GM23338 (cell line): ENCODE measurements at regions not wholly inside any gene's neighbourhood (a gene's known extent, or its start where the extent isn't known, plus 50 kb on each side); places are given as distances from the start of the nearest gene placed in this dataset.

ENCODE experiments used
- ATAC-seq: fragments of 200-7000 bp; cut with Tn5 transposase; 3 replicates; pipeline ENCODE4 v1.9.1; 2020
- DNase-seq: peaks from one replicate; pipeline ENCODE4 v3.0.0-alpha.2; 2015; ENCODE audit warnings: low spot score
- H2AFZ ChIP-seq: fragments of 200-600 bp; sonication (generic); 2 replicates; pipeline ENCODE4 v1.8.0; 2016; ENCODE audit warnings: antibody characterized with exemption, mild to moderate bottlenecking, moderate library complexity
- H3F3A ChIP-seq: fragments of 200-600 bp; sonication (generic); replicated peaks from 2 replicates; pipeline ENCODE4 v1.8.0; 2017; ENCODE audit warnings: antibody characterized with exemption, mixed run types, low read depth
- H3K27ac ChIP-seq: fragments of 200-600 bp; sonication (generic); 2 replicates; pipeline ENCODE4 v1.6.1; 2016; ENCODE audit warnings: low read depth
- H3K27me3 ChIP-seq: fragments of 200-600 bp; sonication (generic); 2 replicates; pipeline ENCODE4 v1.8.0; 2016; ENCODE audit warnings: mild to moderate bottlenecking, mixed run types, moderate library complexity; ENCODE audit not compliant: insufficient read depth
- H3K36me3 ChIP-seq: fragments of 200-600 bp; sonication (generic); 2 replicates; pipeline ENCODE4 v1.8.0; 2016; ENCODE audit warnings: mild to moderate bottlenecking; ENCODE audit not compliant: insufficient read depth
- H3K4me1 ChIP-seq: fragments of 200-600 bp; sonication (generic); 2 replicates; pipeline ENCODE4 v1.8.0; 2016; ENCODE audit warnings: mild to moderate bottlenecking, moderate library complexity; ENCODE audit not compliant: insufficient read depth
- H3K4me2 ChIP-seq: fragments of 200-600 bp; sonication (generic); 2 replicates; pipeline ENCODE4 v1.7.1; 2017; ENCODE audit warnings: mixed run types
- H3K4me3 ChIP-seq: fragments of 200-600 bp; sonication (generic); 2 replicates; pipeline ENCODE4 v1.6.1; 2016; ENCODE audit warnings: mixed run types
- H3K79me2 ChIP-seq: fragments of 200-600 bp; sonication (generic); replicated peaks from 2 replicates; pipeline ENCODE4 v1.8.0; 2017; ENCODE audit warnings: mild to moderate bottlenecking; ENCODE audit not compliant: insufficient read depth
- H3K9me2 ChIP-seq: fragments of 200-600 bp; sonication (generic); 2 replicates; pipeline ENCODE4 v1.8.0; 2017; ENCODE audit not compliant: insufficient read depth
- H4K20me1 ChIP-seq: fragments of 200-600 bp; sonication (generic); replicated peaks from 2 replicates; pipeline ENCODE4 v1.8.0; 2017; ENCODE audit warnings: mild to moderate bottlenecking; ENCODE audit not compliant: insufficient read depth
- H3K27ac Mint-ChIP-seq: 2 replicates; pipeline ENCODE4 v1.8.0; 2020; ENCODE audit warnings: inconsistent platforms, mild to moderate bottlenecking, moderate library complexity, mixed read lengths
- H3K27me3 Mint-ChIP-seq: 3 replicates; pipeline ENCODE4 v1.8.0; 2022; ENCODE audit warnings: low read depth, mild to moderate bottlenecking, moderate library complexity, mixed read lengths, inconsistent platforms; ENCODE audit not compliant: insufficient read depth, poor library complexity
- H3K36me3 Mint-ChIP-seq: 3 replicates; pipeline ENCODE4 v1.8.0; 2021; ENCODE audit warnings: low read depth, mild to moderate bottlenecking, inconsistent platforms, moderate library complexity, mixed read lengths
- H3K4me1 Mint-ChIP-seq: 3 replicates; pipeline ENCODE4 v1.8.0; 2020; ENCODE audit warnings: mild to moderate bottlenecking, inconsistent platforms, mixed read lengths
- H3K4me3 Mint-ChIP-seq: 3 replicates; pipeline ENCODE4 v1.8.0; 2021; ENCODE audit warnings: moderate library complexity, mild to moderate bottlenecking, inconsistent platforms, mixed read lengths
- H3K9me3 Mint-ChIP-seq: 3 replicates; pipeline ENCODE4 v1.8.0; 2020; ENCODE audit warnings: moderate library complexity, mild to moderate bottlenecking, inconsistent platforms, mixed read lengths
- CTCF ChIP-seq, 2 experiments: fragments of 200-600 bp in 1 of 2; sonication (generic) in 1 of 2; conservative IDR thresholded peaks; 2 replicates each; pipeline versions ENCODE4 v1.5.1 to v1.6.1; 2016 to 2017; ENCODE audit warnings: antibody characterized with exemption in 2 of 2, low read depth in 2 of 2, mild to moderate bottlenecking in 2 of 2, moderate library complexity in 1 of 2
- STAT1 ChIP-seq: IDR thresholded peaks from one replicate; pipeline ENCODE4 v1.6.1; 2016; ENCODE audit warnings: antibody characterized with exemption; ENCODE audit not compliant: unreplicated experiment
- ZNF114 ChIP-seq: fragments of 250-450 bp; sonication (Bioruptor Pico); IDR thresholded peaks from 2 replicates; pipeline ENCODE4 v1.5.0; 2020; ENCODE audit warnings: mild to moderate bottlenecking, moderate library complexity
- ZNF331 ChIP-seq: fragments of 250-450 bp; sonication (Bioruptor Pico); IDR thresholded peaks from 2 replicates; pipeline ENCODE4 v1.5.0; 2020; ENCODE audit warnings: low read depth, mild to moderate bottlenecking, moderate library complexity
- ZNF462 ChIP-seq: fragments of 250-450 bp; sonication (Bioruptor Pico); IDR thresholded peaks from 2 replicates; pipeline ENCODE4 v1.5.0; 2020; ENCODE audit warnings: mild to moderate bottlenecking, moderate library complexity

- Mint-ChIP-seq H3K36me3 (no peaks in the 10 kb centered on the region), H3K9me3 (no peaks in the 10 kb centered on the region; the same call in 2 of the 3 replicates), H3K4me1 (no peaks in the 10 kb centered on the region), H3K27ac (no peak overlapping the region), H3K27me3 (no peaks in the 10 kb centered on the region), H3K4me3 (no peak overlapping the region)
- no peaks in the 10 kb centered on the region for H3K36me3 ChIP-seq
- no peaks in the 10 kb centered on the region for H3F3A ChIP-seq
- H3K4me3 ChIP-seq = no peak overlapping the region
- H2AFZ ChIP-seq = no peak overlapping the region
- peak; percentile 77 to 87 for TF ChIP-seq CTCF (conservative IDR thresholded peaks at IDR 0.05; ENCODE audit: low read depth in 2 of 2)
- TF ChIP-seq ZNF331 (CRISPR knock-in tag) = no peak
- no peak for TF ChIP-seq ZNF462 (CRISPR knock-in tag)
- TF ChIP-seq STAT1 = no peak
- TF ChIP-seq ZNF114 (CRISPR knock-in tag) = no peak
- DNase-seq (peak; percentile 82), ATAC-seq (peak; percentile 74)
- no peaks in the 10 kb centered on the region for H4K20me1 ChIP-seq
- H3K27ac ChIP-seq = no peak overlapping the region
- no peaks in the 10 kb centered on the region for H3K4me1 ChIP-seq
- H3K79me2 ChIP-seq = no peaks in the 10 kb centered on the region
- no peak overlapping the region for H3K4me2 ChIP-seq
- H3K9me2 ChIP-seq = no peaks in the 10 kb centered on the region
- no peaks in the 10 kb centered on the region for H3K27me3 ChIP-seq
Observed at GRCh38 chr2:34096562-34097171, 497.6 kb upstream of the FAM98A start.
